ENCODE measurements at regions not wholly inside any gene's neighbourhood (a gene's known extent, or its start where the extent isn't known, plus 50 kb on each side); places are given as distances from the start of the nearest gene placed in this dataset.

GRCh38 chr4:44017422-44017739 lies 431.2 kb downstream of the KCTD8 start:
- no peaks in the 10 kb centered on the region for H3K9me1 ChIP-seq (replicated peaks; ENCODE audit: control insufficient read depth, extremely low read depth, insufficient read depth, low read length)
- BruUV-seq (replicated peaks), result no TSS peak
- FAIRE-seq, result no peak
- no peak overlapping the region for H3K4me3 ChIP-seq (replicated peaks in 1 of 3; ENCODE audit: insufficient read depth in 1 of 3, low read depth in 1 of 3, low read length in 3 of 3)
- no peaks in the 10 kb centered on the region for H3K79me2 ChIP-seq (ENCODE audit: control insufficient read depth, insufficient read depth, low read length)
- no peaks in the 10 kb centered on the region for H4K20me1 ChIP-seq (replicated peaks; ENCODE audit: control insufficient read depth, extremely low read depth, insufficient read depth, low read length)
- no peak for DNase-seq (ENCODE audit: low read depth, low spot score)
- intact Hi-C loops (cut with micrococcal nuclease), result no loop called here
- no peaks in the 10 kb centered on the region for H3K27me3 ChIP-seq (ENCODE audit: control insufficient read depth in 2 of 2, insufficient read depth in 2 of 2, low read length in 2 of 2)
- H3K9ac ChIP-seq (replicated peaks; ENCODE audit: extremely low read depth, insufficient read depth, low read length), result no peak overlapping the region
- ChIA-PET POLR2A (no interaction called here), CTCF (no interaction called here)
- no peak overlapping the region for H2AFZ ChIP-seq (ENCODE audit: low read depth, low read length)
- TF ChIP-seq GATA2 (IDR thresholded peaks at IDR 0.05; ENCODE audit: insufficient read depth, insufficient read length, low read depth, low read length) (no peak), FOS (IDR thresholded peaks at IDR 0.05; ENCODE audit: borderline replicate concordance, insufficient read depth, low read length) (no peak), MYC (IDR thresholded peaks at IDR 0.05; ENCODE audit: low read depth, low read length) (no peak), JUN (IDR thresholded peaks at IDR 0.05; ENCODE audit: borderline replicate concordance, insufficient read depth, insufficient read length, low read depth) (no peak), MAX (IDR thresholded peaks at IDR 0.05; ENCODE audit: insufficient read depth, insufficient read length) (no peak), CTCF (IDR thresholded peaks at IDR 0.05; ENCODE audit: extremely low read depth in 1 of 2, insufficient read depth in 1 of 2, low read depth in 1 of 2, low read length in 2 of 2) (no peak), POLR2AphosphoS5 (IDR thresholded peaks at IDR 0.05; ENCODE audit: insufficient read depth, low read depth, low read length) (no peak), EZH2 (IDR thresholded peaks at IDR 0.05; ENCODE audit: borderline replicate concordance, low read depth, low read length, severe bottlenecking) (no peak), POLR2A (IDR thresholded peaks at IDR 0.05; ENCODE audit: low read depth, low read length) (no peak)
- no peak overlapping the region for H3K4me2 ChIP-seq (ENCODE audit: insufficient read depth, low read length)
- dilution Hi-C loops (cut with MboI; ENCODE audit: extremely low pct_ligation_motif_present, low sequenced_read_pairs), result no loop called here
- no peaks in the 10 kb centered on the region for H3K9me3 ChIP-seq (replicated peaks; ENCODE audit: control insufficient read depth, insufficient read depth, low read length)
- H3K36me3 ChIP-seq (ENCODE audit: control insufficient read depth in 2 of 2, extremely low read depth in 1 of 2, insufficient read depth in 2 of 2, low read length in 2 of 2), result no peaks in the 10 kb centered on the region
- no peaks in the 10 kb centered on the region for H3K4me1 ChIP-seq (ENCODE audit: control insufficient read depth, extremely low read depth, insufficient read depth, low read length)
- H3K27ac ChIP-seq (ENCODE audit: insufficient read depth, low read depth, low read length), result no peak overlapping the region
